Neutrophil (primary cell): ENCODE measurements at regions not wholly inside any gene's neighbourhood (a gene's known extent, or its start where the extent isn't known, plus 50 kb on each side); places are given as distances from the start of the nearest gene placed in this dataset.

Source experiments
- H3K27ac ChIP-seq: fragments of 200-600 bp; sonication (generic); 2 replicates; pipeline ENCODE4 v1.5.1; 2016; ENCODE audit warnings: mild to moderate bottlenecking, moderate library complexity
- H3K27me3 ChIP-seq: fragments of 200-600 bp; sonication (generic); 2 replicates; pipeline ENCODE4 v1.6.0; 2016; ENCODE audit warnings: mild to moderate bottlenecking
- H3K36me3 ChIP-seq: fragments of 200-600 bp; sonication (generic); 2 replicates; pipeline ENCODE4 v1.5.1; 2017
- H3K4me1 ChIP-seq, 2 experiments: fragments of 200-600 bp in 1 of 2; sonication (generic) in 1 of 2; 1 replicate in 1 of 2; 2 replicates in 1 of 2; pipeline versions ENCODE4 v1.5.1 to v1.6.1; 2013 to 2016; ENCODE audit warnings: low read depth in 1 of 2, low read length in 1 of 2, mild to moderate bottlenecking in 1 of 2, moderate library complexity in 1 of 2; ENCODE audit not compliant: control insufficient read depth in 1 of 2, insufficient read depth in 1 of 2
- H3K4me3 ChIP-seq, 2 experiments: fragments of 200-600 bp in 1 of 2; sonication (generic) in 1 of 2; 1 replicate in 1 of 2; 2 replicates in 1 of 2; pipeline ENCODE4 v1.5.1; 2013 to 2016; ENCODE audit warnings: low read depth in 1 of 2, low read length in 1 of 2, mild to moderate bottlenecking in 1 of 2, moderate library complexity in 1 of 2
- H3K9me3 ChIP-seq: fragments of 200-600 bp; sonication (generic); 2 replicates; pipeline ENCODE4 v1.5.1; 2016
- TF ChIP-seq, protein P1 (sequence below): fragments of 200-600 bp; sonication (generic); IDR thresholded peaks from 2 replicates; pipeline ENCODE4 v1.5.1; 2016; ENCODE audit warnings: antibody characterized with exemption

DNA sequence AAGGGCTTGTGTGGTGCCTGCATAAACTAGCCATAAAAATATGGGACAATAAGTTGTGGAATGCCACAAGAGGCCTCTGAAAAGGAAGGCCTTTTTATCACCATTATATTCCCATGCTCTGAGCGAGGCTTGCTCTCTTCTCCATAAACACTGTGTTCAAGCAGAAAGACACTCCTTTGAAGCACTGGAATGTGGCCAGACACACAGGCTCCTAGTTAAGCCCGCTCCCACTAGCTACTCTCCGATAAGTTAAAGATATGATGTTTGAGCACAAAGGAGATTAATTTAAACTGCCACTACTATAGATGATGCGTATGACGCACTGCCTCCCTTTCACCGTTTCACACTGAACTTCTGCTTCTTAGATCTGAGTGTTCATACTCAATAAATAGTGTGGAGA is 188.7 kb upstream of the TWIST2 start:
- Histone ChIP-seq H3K36me3 (no peaks in the 10 kb centered on the region), H3K4me3 (no peak overlapping the region), H3K4me1 (no peaks in the 10 kb centered on the region), H3K27me3 (peaks cover 11% of the 10 kb centered on the region), H3K9me3 (no peaks in the 10 kb centered on the region), H3K27ac (no peak overlapping the region)
- TF ChIP-seq, protein P1, sequence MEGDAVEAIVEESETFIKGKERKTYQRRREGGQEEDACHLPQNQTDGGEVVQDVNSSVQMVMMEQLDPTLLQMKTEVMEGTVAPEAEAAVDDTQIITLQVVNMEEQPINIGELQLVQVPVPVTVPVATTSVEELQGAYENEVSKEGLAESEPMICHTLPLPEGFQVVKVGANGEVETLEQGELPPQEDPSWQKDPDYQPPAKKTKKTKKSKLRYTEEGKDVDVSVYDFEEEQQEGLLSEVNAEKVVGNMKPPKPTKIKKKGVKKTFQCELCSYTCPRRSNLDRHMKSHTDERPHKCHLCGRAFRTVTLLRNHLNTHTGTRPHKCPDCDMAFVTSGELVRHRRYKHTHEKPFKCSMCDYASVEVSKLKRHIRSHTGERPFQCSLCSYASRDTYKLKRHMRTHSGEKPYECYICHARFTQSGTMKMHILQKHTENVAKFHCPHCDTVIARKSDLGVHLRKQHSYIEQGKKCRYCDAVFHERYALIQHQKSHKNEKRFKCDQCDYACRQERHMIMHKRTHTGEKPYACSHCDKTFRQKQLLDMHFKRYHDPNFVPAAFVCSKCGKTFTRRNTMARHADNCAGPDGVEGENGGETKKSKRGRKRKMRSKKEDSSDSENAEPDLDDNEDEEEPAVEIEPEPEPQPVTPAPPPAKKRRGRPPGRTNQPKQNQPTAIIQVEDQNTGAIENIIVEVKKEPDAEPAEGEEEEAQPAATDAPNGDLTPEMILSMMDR = no peak

- Histone ChIP-seq H3K9me3 (no peaks in the 10 kb centered on the region), H3K27me3 (peaks cover 11% of the 10 kb centered on the region), H3K4me3 (no peak overlapping the region), H3K27ac (no peak overlapping the region), H3K4me1 (no peaks in the 10 kb centered on the region), H3K36me3 (no peaks in the 10 kb centered on the region)
- TF ChIP-seq, protein P1 = no peak
Measured at GRCh38 chr2:238663586-238663985, 184.3 kb upstream of the TWIST2 start.

DNA sequence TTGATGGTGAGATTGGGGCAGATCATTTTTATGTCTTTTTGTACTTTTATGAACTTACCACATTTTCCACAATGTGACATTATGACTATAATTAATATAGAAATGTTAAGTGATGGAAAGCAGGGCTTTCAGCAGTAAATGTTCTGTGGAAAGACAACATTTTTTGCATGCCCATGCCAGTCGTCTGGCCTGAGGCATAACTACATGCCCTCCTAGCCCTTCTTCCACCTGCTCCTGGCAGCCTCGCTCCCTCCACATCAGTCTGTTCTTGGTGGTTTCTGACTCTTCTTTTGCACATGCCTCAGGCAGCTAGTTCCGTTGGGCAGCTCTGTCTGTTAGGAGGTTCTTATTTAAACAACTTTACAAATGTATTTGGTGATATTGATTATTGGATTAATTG is 182.0 kb upstream of the TWIST2 start:
- peaks cover 14% of the 10 kb centered on the region for H3K27me3 ChIP-seq
- no peaks in the 10 kb centered on the region for H3K4me1 ChIP-seq
- H3K27ac ChIP-seq = no peak overlapping the region
- H3K4me3 ChIP-seq = no peak overlapping the region
- H3K36me3 ChIP-seq = no peaks in the 10 kb centered on the region
- TF ChIP-seq, protein P1 = no peak
- H3K9me3 ChIP-seq = no peaks in the 10 kb centered on the region

DNA sequence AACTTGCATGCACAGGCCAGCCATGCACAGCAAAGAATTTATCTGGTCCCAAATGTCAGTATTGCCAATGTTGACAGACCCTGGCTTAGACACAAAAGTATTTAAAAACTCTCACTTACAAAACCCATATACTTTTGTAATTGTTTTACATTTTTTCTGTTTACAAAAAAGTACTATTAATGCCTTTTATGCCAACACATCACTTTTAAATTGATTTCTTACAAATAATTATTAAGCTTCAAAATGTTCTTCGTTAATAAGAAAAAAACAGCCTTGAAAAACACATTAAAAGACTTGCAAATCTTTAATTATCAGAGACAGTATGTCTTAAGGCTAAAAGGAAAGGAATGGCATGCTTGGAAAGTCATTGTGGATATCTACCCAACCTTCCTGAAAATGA is 181.3 kb upstream of the TWIST2 start:
- no peaks in the 10 kb centered on the region for H3K36me3 ChIP-seq

DNA sequence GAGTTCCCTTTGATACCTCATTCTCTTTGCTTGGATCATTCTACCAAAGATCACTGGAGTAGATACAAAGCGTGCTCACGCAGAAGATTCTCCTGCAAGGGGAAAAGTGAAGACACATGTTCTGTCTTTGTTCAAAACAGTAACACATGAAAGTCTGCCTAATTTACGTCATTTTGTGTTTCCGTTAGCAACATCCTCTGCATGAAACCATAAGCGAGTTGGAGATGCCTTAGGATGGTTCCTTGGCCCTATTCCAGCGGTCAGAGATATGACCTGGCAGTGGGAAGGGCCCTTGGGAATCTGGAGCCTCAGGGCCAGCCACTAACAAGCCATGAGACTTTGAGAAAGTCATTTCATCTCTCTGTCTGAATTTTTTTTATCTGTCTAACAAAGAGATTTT is 180.9 kb upstream of the TWIST2 start:
- TF ChIP-seq, protein P1 = no peak
- Histone ChIP-seq H3K27me3 (peaks cover 14% of the 10 kb centered on the region), H3K4me3 (no peak overlapping the region), H3K36me3 (no peaks in the 10 kb centered on the region), H3K9me3 (no peaks in the 10 kb centered on the region), H3K4me1 (no peaks in the 10 kb centered on the region), H3K27ac (no peak overlapping the region)

More for the DNA sequence above, 181.3 kb upstream of the TWIST2 start:
- TF ChIP-seq, protein P1 = no peak
- Histone ChIP-seq H3K9me3 (no peaks in the 10 kb centered on the region), H3K4me3 (no peak overlapping the region), H3K27ac (no peak overlapping the region), H3K4me1 (no peaks in the 10 kb centered on the region), H3K27me3 (peaks cover 14% of the 10 kb centered on the region)

DNA sequence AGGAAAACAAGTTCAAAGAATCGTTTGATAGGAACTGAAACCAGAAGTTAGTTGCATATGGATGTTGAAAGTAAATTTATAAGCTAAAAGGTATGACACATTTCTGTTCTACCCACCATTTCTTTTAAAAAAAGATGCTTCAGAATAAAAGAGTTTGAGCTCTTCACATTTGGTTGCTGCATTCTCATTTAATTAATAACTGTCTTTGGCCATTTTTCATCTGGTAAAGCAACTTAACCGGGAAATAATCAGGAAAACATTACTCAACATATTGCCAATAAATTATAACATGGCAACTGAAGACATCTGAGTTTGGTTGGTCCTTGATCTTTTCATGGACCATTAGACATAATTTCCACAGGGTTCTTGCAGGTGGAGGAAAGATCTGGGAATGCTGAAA is 180.2 kb upstream of the TWIST2 start:
- Histone ChIP-seq H3K27me3 (peaks cover 14% of the 10 kb centered on the region), H3K27ac (no peak overlapping the region)

More for the DNA sequence above, 180.2 kb upstream of the TWIST2 start:
- TF ChIP-seq, protein P1 = no peak
- Histone ChIP-seq H3K4me1 (no peaks in the 10 kb centered on the region), H3K9me3 (no peaks in the 10 kb centered on the region), H3K36me3 (no peaks in the 10 kb centered on the region), H3K4me3 (no peak overlapping the region)
